A673 (cell line): ENCODE measurements at regions not wholly inside any gene's neighbourhood (a gene's known extent, or its start where the extent isn't known, plus 50 kb on each side); places are given as distances from the start of the nearest gene placed in this dataset.
"Not testable (repeated sequence)": the region's sequence is repeated elsewhere in the genome, so short reads cannot be mapped to it uniquely, and the experiment has no call there.

ENCODE experiments used
- BruUV-seq: library from RNA; stranded (reverse); fragments of 400-500 nt; replicated peaks from 2 replicates; lab custom pipeline; 2021; lab: Mats Ljungman, UMichigan
- CTCF ChIA-PET: fragments of 300-600 bp; sonication (Branson Sonifier 250); formaldehyde crosslinking; loops from one replicate; lab custom pipeline; 2022; ENCODE audit warnings: antibody characterized with exemption; lab: Charles Lee
- POLR2A ChIA-PET: fragments of 300-600 bp; sonication (Branson Sonifier 250); formaldehyde crosslinking; loops from one replicate; lab custom pipeline; 2022; ENCODE audit warnings: antibody characterized with exemption; ENCODE audit not compliant: low non-redundant PET; lab: Charles Lee
- DNase-seq: peaks from one replicate; pipeline ENCODE4 v3.0.0-alpha.2; 2015; ENCODE audit warnings: low spot score
- H3K27ac ChIP-seq: fragments of 200-600 bp; sonication (generic); 2 replicates; pipeline ENCODE4 v1.5.1; 2016; ENCODE audit warnings: mixed run types, low read depth, mild to moderate bottlenecking, mixed read lengths, antibody characterized with exemption, low read length; ENCODE audit not compliant: poor library complexity, severe bottlenecking
- H3K27me3 ChIP-seq: fragments of 200-600 bp; sonication (generic); replicated peaks from 2 replicates; pipeline ENCODE4 v1.6.1; 2017; ENCODE audit warnings: mixed run types, low read depth, mild to moderate bottlenecking, mixed read lengths, antibody characterized with exemption, low read length; ENCODE audit not compliant: insufficient read depth, poor library complexity
- H3K36me3 ChIP-seq: fragments of 200-600 bp; sonication (generic); 2 replicates; pipeline ENCODE4 v1.6.1; 2016; ENCODE audit warnings: mixed run types, mild to moderate bottlenecking, mixed read lengths, antibody characterized with exemption, low read length; ENCODE audit not compliant: insufficient read depth, poor library complexity, severe bottlenecking
- H3K4me1 ChIP-seq: fragments of 200-600 bp; sonication (generic); 2 replicates; pipeline ENCODE4 v1.6.1; 2017; ENCODE audit warnings: mixed run types, mild to moderate bottlenecking, mixed read lengths, antibody characterized with exemption, low read length; ENCODE audit not compliant: insufficient read depth, poor library complexity, severe bottlenecking
- H3K4me3 ChIP-seq: fragments of 200-600 bp; sonication (generic); 2 replicates; pipeline ENCODE4 v1.5.1; 2016; ENCODE audit warnings: low read depth, mixed run types, mild to moderate bottlenecking, mixed read lengths, low read length; ENCODE audit not compliant: poor library complexity, severe bottlenecking
- H3K9me3 ChIP-seq: fragments of 200-600 bp; sonication (generic); 2 replicates; pipeline ENCODE4 v1.6.1; 2016; ENCODE audit warnings: mixed run types, low read depth, mild to moderate bottlenecking, mixed read lengths, antibody characterized with exemption, low read length; ENCODE audit not compliant: poor library complexity, severe bottlenecking
- CTCF ChIP-seq: fragments of 300-800, 200-600 bp; sonication (generic); conservative IDR thresholded peaks from 2 replicates; pipeline ENCODE4 v1.5.1; 2017; ENCODE audit warnings: low read depth, mild to moderate bottlenecking, antibody characterized with exemption, low read length, moderate library complexity, mixed read lengths
- EZH2 ChIP-seq: fragments of 200-600 bp; sonication (generic); IDR thresholded peaks from 2 replicates; pipeline ENCODE4 v1.6.1; 2017; ENCODE audit warnings: borderline replicate concordance, low read depth, mild to moderate bottlenecking, mixed read lengths, antibody characterized with exemption, low read length; ENCODE audit not compliant: poor library complexity, severe bottlenecking
- intact Hi-C: fragments of 100-400 bp; cut with micrococcal nuclease; formaldehyde crosslinking; loops from one replicate; pipeline ENCODE4 v1.10.0; 2022; ENCODE audit not compliant: unreplicated experiment

- no TSS peak for BruUV-seq
- no peak overlapping the region for H3K27ac ChIP-seq
- POLR2A ChIA-PET = no interaction called here
Measured at GRCh38 chr3:75906555-75907112, 121.3 kb upstream of the ZNF717 start.

GRCh38 chr3:75913800-75914350, 128.5 kb upstream of the ZNF717 start:
- DNase-seq = no peak
- Histone ChIP-seq H3K27ac (no peak overlapping the region), H3K27me3 (no peaks in the 10 kb centered on the region), H3K4me3 (no peak overlapping the region), H3K4me1 (no peaks in the 10 kb centered on the region), H3K36me3 (no peaks in the 10 kb centered on the region), H3K9me3 (no peaks in the 10 kb centered on the region)
- TF ChIP-seq EZH2 (no peak), CTCF (no peak)
- POLR2A ChIA-PET = no interaction called here
- CTCF ChIA-PET = no interaction called here
- intact Hi-C loops = no loop called here
- BruUV-seq = no TSS peak

More at GRCh38 chr3:75906555-75907112, 121.3 kb upstream of the ZNF717 start:
- no peaks in the 10 kb centered on the region for H3K4me1 ChIP-seq
- H3K27me3 ChIP-seq = no peaks in the 10 kb centered on the region
- TF ChIP-seq CTCF = peak; percentile 35
- TF ChIP-seq EZH2 = no peak
- H3K36me3 ChIP-seq = no peaks in the 10 kb centered on the region
- CTCF ChIA-PET = no interaction called here
- no peaks in the 10 kb centered on the region for H3K9me3 ChIP-seq
- intact Hi-C loops = no loop called here
- H3K4me3 ChIP-seq = peak overlapping the region; percentile 34
- peak; percentile 53 for DNase-seq

- intact Hi-C loops, CTCF ChIA-PET, BruUV-seq: not testable (repeated sequence)
Measured at GRCh38 chr3:75914741-75915140, 129.4 kb upstream of the ZNF717 start.

GRCh38 chr3:75938921-75939320, 153.6 kb upstream of the ZNF717 start:
- TF ChIP-seq EZH2 (no peak), CTCF (no peak)
- BruUV-seq = no TSS peak
- H3K4me3 ChIP-seq = no peak overlapping the region
- H3K27ac ChIP-seq = no peak overlapping the region
- H3K36me3 ChIP-seq = no peaks in the 10 kb centered on the region
- no peak for DNase-seq
- no peaks in the 10 kb centered on the region for H3K9me3 ChIP-seq
- ChIA-PET CTCF (no interaction called here), POLR2A (no interaction called here)
- intact Hi-C loops = no loop called here
- no peaks in the 10 kb centered on the region for H3K27me3 ChIP-seq
- H3K4me1 ChIP-seq = no peaks in the 10 kb centered on the region

More at GRCh38 chr3:75914741-75915140, 129.4 kb upstream of the ZNF717 start:
- H3K4me3 ChIP-seq, H3K27me3 ChIP-seq, H3K9me3 ChIP-seq, H3K36me3 ChIP-seq, DNase-seq, H3K4me1 ChIP-seq, H3K27ac ChIP-seq, POLR2A ChIA-PET: not testable (repeated sequence)
